ENCODE measurements at regions not wholly inside any gene's neighbourhood (a gene's known extent, or its start where the extent isn't known, plus 50 kb on each side); places are given as distances from the start of the nearest gene placed in this dataset.

DNA sequence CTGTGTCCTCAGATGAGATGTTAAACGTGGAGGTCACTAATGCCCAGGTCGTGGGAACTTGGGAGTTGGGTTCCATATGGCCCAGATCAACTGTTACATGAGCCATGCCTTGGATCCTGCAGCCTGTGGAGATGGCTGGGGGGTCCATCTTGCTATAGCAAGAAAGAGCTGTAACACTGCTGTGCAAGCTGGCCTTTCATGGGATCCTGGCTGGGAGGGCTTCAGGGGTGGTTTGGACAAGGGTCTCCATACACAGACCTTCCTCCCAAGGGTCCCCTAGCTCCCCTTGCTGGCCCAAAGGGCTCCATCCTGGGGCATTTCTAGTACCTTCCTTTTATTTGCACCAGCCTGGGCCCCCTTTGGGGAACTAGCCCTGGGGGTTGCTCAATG is 337.7 kb downstream of the DYSF start:
- no peaks in the 10 kb centered on the region; the same call in 1 of the 2 replicates for H3K9me2 ChIP-seq (ENCODE audit: insufficient read depth)
- H3K79me2 ChIP-seq (replicated peaks; ENCODE audit: insufficient read depth), result no peaks in the 10 kb centered on the region
- H2AFZ ChIP-seq, result no peak overlapping the region
- peaks cover 5% of the 10 kb centered on the region; the same call in 1 of the 3 replicates for H3K4me1 Mint-ChIP-seq
- no peak overlapping the region for H3K4me3 ChIP-seq
- H3K4me1 ChIP-seq (ENCODE audit: insufficient read depth), result no peaks in the 10 kb centered on the region
- DNase-seq (ENCODE audit: low spot score), result no peak
- H3K36me3 Mint-ChIP-seq (ENCODE audit: low read depth), result no peaks in the 10 kb centered on the region
- peaks cover 6% of the 10 kb centered on the region for H3K27me3 Mint-ChIP-seq (ENCODE audit: insufficient read depth, low read depth, poor library complexity)
- H3K27ac ChIP-seq (ENCODE audit: low read depth), result no peak overlapping the region
- H3K27me3 ChIP-seq (ENCODE audit: insufficient read depth), result no peaks in the 10 kb centered on the region
- TF ChIP-seq, protein P1, sequence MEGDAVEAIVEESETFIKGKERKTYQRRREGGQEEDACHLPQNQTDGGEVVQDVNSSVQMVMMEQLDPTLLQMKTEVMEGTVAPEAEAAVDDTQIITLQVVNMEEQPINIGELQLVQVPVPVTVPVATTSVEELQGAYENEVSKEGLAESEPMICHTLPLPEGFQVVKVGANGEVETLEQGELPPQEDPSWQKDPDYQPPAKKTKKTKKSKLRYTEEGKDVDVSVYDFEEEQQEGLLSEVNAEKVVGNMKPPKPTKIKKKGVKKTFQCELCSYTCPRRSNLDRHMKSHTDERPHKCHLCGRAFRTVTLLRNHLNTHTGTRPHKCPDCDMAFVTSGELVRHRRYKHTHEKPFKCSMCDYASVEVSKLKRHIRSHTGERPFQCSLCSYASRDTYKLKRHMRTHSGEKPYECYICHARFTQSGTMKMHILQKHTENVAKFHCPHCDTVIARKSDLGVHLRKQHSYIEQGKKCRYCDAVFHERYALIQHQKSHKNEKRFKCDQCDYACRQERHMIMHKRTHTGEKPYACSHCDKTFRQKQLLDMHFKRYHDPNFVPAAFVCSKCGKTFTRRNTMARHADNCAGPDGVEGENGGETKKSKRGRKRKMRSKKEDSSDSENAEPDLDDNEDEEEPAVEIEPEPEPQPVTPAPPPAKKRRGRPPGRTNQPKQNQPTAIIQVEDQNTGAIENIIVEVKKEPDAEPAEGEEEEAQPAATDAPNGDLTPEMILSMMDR (conservative IDR thresholded peaks at IDR 0.05; ENCODE audit: low read depth in 2 of 2), result no peak
- TF ChIP-seq, protein P2, sequence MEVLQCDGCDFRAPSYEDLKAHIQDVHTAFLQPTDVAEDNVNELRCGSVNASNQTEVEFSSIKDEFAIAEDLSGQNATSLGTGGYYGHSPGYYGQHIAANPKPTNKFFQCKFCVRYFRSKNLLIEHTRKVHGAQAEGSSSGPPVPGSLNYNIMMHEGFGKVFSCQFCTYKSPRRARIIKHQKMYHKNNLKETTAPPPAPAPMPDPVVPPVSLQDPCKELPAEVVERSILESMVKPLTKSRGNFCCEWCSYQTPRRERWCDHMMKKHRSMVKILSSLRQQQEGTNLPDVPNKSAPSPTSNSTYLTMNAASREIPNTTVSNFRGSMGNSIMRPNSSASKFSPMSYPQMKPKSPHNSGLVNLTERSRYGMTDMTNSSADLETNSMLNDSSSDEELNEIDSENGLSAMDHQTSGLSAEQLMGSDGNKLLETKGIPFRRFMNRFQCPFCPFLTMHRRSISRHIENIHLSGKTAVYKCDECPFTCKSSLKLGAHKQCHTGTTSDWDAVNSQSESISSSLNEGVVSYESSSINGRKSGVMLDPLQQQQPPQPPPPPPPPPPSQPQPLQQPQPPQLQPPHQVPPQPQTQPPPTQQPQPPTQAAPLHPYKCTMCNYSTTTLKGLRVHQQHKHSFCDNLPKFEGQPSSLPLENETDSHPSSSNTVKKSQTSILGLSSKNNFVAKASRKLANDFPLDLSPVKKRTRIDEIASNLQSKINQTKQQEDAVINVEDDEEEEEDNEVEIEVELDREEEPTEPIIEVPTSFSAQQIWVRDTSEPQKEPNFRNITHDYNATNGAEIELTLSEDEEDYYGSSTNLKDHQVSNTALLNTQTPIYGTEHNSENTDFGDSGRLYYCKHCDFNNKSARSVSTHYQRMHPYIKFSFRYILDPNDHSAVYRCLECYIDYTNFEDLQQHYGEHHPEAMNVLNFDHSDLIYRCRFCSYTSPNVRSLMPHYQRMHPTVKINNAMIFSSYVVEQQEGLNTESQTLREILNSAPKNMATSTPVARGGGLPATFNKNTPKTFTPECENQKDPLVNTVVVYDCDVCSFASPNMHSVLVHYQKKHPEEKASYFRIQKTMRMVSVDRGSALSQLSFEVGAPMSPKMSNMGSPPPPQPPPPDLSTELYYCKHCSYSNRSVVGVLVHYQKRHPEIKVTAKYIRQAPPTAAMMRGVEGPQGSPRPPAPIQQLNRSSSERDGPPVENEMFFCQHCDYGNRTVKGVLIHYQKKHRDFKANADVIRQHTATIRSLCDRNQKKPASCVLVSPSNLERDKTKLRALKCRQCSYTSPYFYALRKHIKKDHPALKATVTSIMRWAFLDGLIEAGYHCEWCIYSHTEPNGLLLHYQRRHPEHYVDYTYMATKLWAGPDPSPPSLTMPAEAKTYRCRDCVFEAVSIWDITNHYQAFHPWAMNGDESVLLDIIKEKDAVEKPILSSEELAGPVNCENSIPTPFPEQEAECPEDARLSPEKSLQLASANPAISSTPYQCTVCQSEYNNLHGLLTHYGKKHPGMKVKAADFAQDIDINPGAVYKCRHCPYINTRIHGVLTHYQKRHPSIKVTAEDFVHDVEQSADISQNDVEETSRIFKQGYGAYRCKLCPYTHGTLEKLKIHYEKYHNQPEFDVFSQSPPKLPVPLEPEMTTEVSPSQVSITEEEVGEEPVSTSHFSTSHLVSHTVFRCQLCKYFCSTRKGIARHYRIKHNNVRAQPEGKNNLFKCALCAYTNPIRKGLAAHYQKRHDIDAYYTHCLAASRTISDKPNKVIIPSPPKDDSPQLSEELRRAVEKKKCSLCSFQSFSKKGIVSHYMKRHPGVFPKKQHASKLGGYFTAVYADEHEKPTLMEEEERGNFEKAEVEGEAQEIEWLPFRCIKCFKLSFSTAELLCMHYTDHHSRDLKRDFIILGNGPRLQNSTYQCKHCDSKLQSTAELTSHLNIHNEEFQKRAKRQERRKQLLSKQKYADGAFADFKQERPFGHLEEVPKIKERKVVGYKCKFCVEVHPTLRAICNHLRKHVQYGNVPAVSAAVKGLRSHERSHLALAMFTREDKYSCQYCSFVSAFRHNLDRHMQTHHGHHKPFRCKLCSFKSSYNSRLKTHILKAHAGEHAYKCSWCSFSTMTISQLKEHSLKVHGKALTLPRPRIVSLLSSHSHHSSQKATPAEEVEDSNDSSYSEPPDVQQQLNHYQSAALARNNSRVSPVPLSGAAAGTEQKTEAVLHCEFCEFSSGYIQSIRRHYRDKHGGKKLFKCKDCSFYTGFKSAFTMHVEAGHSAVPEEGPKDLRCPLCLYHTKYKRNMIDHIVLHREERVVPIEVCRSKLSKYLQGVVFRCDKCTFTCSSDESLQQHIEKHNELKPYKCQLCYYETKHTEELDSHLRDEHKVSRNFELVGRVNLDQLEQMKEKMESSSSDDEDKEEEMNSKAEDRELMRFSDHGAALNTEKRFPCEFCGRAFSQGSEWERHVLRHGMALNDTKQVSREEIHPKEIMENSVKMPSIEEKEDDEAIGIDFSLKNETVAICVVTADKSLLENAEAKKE (CRISPR knock-in tag; IDR thresholded peaks at IDR 0.05), result no peak
- no peak for TF ChIP-seq EZH2 (IDR thresholded peaks at IDR 0.05; ENCODE audit: low read depth, unreplicated experiment)
- TF ChIP-seq ZNF114 (CRISPR knock-in tag; IDR thresholded peaks at IDR 0.05), result no peak
- no peak overlapping the region for H3K27ac Mint-ChIP-seq
- H3K36me3 ChIP-seq (ENCODE audit: insufficient read depth), result no peaks in the 10 kb centered on the region
- no peak overlapping the region for H3K4me3 Mint-ChIP-seq
- H3K9me3 Mint-ChIP-seq, result no peaks in the 10 kb centered on the region; the same call in 2 of the 3 replicates
- H3F3A ChIP-seq (replicated peaks; ENCODE audit: low read depth), result no peaks in the 10 kb centered on the region
- no peak overlapping the region for H3K4me2 ChIP-seq
- no peak for ATAC-seq
- no peaks in the 10 kb centered on the region for H4K20me1 ChIP-seq (replicated peaks; ENCODE audit: insufficient read depth)
